ENCODE measurements at regions not wholly inside any gene's neighbourhood (a gene's known extent, or its start where the extent isn't known, plus 50 kb on each side); places are given as distances from the start of the nearest gene placed in this dataset.

DNA sequence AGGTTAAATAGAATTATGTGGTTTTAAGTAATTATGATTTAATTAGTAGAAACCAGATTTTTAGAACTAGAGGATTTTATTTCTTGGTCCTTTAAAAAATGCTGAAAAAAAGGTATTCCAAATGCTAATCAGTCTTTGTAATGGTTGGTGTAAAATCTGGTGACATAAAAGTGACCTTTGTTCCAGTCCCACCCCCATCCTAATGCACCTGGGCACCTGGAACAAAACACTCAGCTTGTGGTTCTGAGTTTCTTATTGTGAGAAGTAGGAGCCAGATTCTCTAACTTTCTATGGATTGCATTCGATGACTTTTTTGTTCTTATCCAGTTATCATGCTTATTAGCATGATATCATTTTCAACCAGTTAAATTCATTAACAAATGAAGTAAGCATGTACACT is 115.1 kb upstream of the CTNND2 start:
- no peaks in the 10 kb centered on the region for H3K4me1 ChIP-seq (ENCODE audit: insufficient read depth)
- no peaks in the 10 kb centered on the region for H3K36me3 ChIP-seq
- 85 to 96% (median 86%) methylated on average over 1 of the region's 1 CpG for WGBS, 3 donors
- H3K27ac ChIP-seq = no peak overlapping the region
- TF ChIP-seq, protein P1, sequence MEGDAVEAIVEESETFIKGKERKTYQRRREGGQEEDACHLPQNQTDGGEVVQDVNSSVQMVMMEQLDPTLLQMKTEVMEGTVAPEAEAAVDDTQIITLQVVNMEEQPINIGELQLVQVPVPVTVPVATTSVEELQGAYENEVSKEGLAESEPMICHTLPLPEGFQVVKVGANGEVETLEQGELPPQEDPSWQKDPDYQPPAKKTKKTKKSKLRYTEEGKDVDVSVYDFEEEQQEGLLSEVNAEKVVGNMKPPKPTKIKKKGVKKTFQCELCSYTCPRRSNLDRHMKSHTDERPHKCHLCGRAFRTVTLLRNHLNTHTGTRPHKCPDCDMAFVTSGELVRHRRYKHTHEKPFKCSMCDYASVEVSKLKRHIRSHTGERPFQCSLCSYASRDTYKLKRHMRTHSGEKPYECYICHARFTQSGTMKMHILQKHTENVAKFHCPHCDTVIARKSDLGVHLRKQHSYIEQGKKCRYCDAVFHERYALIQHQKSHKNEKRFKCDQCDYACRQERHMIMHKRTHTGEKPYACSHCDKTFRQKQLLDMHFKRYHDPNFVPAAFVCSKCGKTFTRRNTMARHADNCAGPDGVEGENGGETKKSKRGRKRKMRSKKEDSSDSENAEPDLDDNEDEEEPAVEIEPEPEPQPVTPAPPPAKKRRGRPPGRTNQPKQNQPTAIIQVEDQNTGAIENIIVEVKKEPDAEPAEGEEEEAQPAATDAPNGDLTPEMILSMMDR (IDR thresholded peaks at IDR 0.05) = no peak
- H3K4me3 ChIP-seq = no peak overlapping the region
- no peaks in the 10 kb centered on the region for H3K27me3 ChIP-seq
- intact Hi-C loops (cut with DNase I) = no loop called here
- no peak for DNase-seq
- H3K9me3 ChIP-seq = no peaks in the 10 kb centered on the region

DNA sequence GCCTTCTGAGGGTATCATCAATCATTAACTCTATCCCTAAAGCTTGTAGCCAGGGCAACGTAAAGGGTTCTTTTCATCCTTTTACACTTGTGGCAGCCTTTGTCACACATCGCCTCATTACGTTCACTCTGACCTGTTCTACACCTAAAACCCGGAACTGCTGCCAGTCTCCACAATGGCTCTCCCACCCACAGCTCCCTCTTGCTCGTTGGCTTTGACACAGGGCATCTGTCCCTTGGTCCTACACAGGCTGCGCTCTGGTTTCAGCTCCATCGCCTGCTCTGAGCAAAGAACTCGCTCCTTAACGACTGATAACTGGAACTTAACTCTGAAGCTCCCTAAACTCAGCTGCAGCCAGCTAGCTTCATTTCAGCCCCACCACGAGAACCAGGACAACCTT is 112.8 kb upstream of the CTNND2 start:
- WGBS, 3 donors = 71 to 78% (median 73%) methylated on average over 10 of the region's 10 CpGs
- H3K4me1 ChIP-seq (ENCODE audit: insufficient read depth) = no peaks in the 10 kb centered on the region
- DNase-seq = no peak
- H3K4me3 ChIP-seq = no peak overlapping the region
- intact Hi-C loops (cut with DNase I) = no loop called here
- no peak overlapping the region for H3K27ac ChIP-seq
- no peaks in the 10 kb centered on the region for H3K9me3 ChIP-seq
- TF ChIP-seq, protein P1 (IDR thresholded peaks at IDR 0.05) = no peak
- TF ChIP-seq EP300 (IDR thresholded peaks at IDR 0.05) (no peak), POLR2A (IDR thresholded peaks at IDR 0.05) (no peak)
- H3K36me3 ChIP-seq = no peaks in the 10 kb centered on the region
- H3K27me3 ChIP-seq = no peaks in the 10 kb centered on the region

DNA sequence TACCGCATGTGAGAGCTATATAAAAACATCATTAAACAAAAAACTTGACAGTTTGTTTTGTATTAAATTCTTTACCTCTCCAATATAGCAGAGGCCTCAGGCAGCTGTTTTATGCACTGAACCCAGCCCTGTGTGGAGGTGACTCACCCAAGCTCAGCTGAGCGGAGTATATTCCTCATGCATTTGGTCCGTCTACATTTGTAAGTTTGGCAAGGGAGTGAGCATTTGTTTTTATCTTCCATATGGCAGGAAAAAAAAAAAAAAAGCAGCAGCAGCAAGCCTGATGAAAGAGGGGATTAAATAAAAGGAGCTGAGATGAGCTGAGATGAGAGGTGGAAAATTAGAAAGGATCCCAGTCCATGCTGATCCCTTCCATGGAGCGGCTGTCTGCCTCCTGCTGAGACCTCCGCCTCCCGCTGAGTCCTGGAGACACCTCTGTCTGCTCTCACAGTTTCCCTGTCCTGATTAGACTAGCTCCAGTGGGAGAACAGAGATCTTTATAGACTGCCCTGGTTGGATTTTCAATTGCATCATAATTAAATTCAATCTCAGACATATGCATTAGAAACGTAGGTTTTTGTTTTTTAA is 112.0 kb upstream of the CTNND2 start:
- H3K9me3 ChIP-seq = no peaks in the 10 kb centered on the region
- H3K4me3 ChIP-seq = no peak overlapping the region
- no peak overlapping the region for H3K27ac ChIP-seq
- no peak for DNase-seq
- no peaks in the 10 kb centered on the region for H3K27me3 ChIP-seq
- TF ChIP-seq POLR2A (IDR thresholded peaks at IDR 0.05) (no peak), EP300 (IDR thresholded peaks at IDR 0.05) (no peak)
- TF ChIP-seq, protein P1 (IDR thresholded peaks at IDR 0.05) = no peak
- no peaks in the 10 kb centered on the region for H3K4me1 ChIP-seq (ENCODE audit: insufficient read depth)
- intact Hi-C loops (cut with DNase I) = no loop called here
- WGBS, 3 donors = 45 to 71% (median 56%) methylated on average over 7 of the region's 7 CpGs
- no peaks in the 10 kb centered on the region for H3K36me3 ChIP-seq

DNA sequence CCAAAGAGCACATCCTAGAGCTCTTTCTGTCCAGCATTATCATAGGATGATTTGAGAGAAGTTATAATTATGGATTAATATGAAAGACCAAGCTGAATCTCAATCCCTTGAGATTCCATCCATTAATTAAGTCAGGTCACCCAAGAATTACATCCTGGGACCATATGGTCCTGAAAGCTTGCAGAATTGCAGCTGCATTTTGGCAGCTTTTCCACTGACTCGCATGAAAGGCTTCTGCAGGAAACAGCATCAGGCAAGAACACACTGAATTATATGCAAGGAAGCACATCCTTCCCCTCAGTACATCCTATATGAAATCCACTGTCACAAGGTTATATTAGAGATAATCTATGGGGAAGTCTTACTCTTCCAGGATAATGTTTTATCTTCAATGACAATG is 109.1 kb upstream of the CTNND2 start:
- H3K4me3 ChIP-seq = no peak overlapping the region
- no peaks in the 10 kb centered on the region for H3K4me1 ChIP-seq (ENCODE audit: insufficient read depth)
- no peak for DNase-seq
- H3K36me3 ChIP-seq = no peaks in the 10 kb centered on the region
- H3K9me3 ChIP-seq = no peaks in the 10 kb centered on the region
- TF ChIP-seq EP300 (IDR thresholded peaks at IDR 0.05) = no peak
- no peak for TF ChIP-seq POLR2A (IDR thresholded peaks at IDR 0.05)
- TF ChIP-seq, protein P1 (IDR thresholded peaks at IDR 0.05) = no peak
- no peaks in the 10 kb centered on the region for H3K27me3 ChIP-seq
- intact Hi-C loops (cut with DNase I) = no loop called here
- 45 to 56% (median 53%) methylated on average over 1 of the region's 1 CpG for WGBS, 3 donors
- no peak overlapping the region for H3K27ac ChIP-seq
